ENCODE measurements at regions not wholly inside any gene's neighbourhood (a gene's known extent, or its start where the extent isn't known, plus 50 kb on each side); places are given as distances from the start of the nearest gene placed in this dataset.

- TF ChIP-seq CHD7 (IDR thresholded peaks at IDR 0.05; ENCODE audit: insufficient replicate concordance, low read length) (no peak), KDM4A (IDR thresholded peaks at IDR 0.05; ENCODE audit: low read depth, low read length, severe bottlenecking) (no peak), SAP30 (IDR thresholded peaks at IDR 0.05; ENCODE audit: insufficient read depth, insufficient replicate concordance, low read length) (no peak), ATF2 (IDR thresholded peaks at IDR 0.05; ENCODE audit: low read length) (no peak), FOSL1 (IDR thresholded peaks at IDR 0.05; ENCODE audit: insufficient read depth, low read depth, low read length) (no peak), EGR1 (IDR thresholded peaks at IDR 0.05; ENCODE audit: borderline replicate concordance, low read depth, low read length) (no peak)
These were observed 349.3 kb upstream of the TLE4 start (continued) for GRCh38 chr9:79222483-79222882.
